A673 (cell line): ENCODE measurements at regions not wholly inside any gene's neighbourhood (a gene's known extent, or its start where the extent isn't known, plus 50 kb on each side); places are given as distances from the start of the nearest gene placed in this dataset.

Experiments used
- BruUV-seq: library from RNA; stranded (reverse); fragments of 400-500 nt; replicated peaks from 2 replicates; lab custom pipeline; 2021; lab: Mats Ljungman, UMichigan
- CTCF ChIA-PET: fragments of 300-600 bp; sonication (Branson Sonifier 250); formaldehyde crosslinking; loops from one replicate; lab custom pipeline; 2022; ENCODE audit warnings: antibody characterized with exemption; lab: Charles Lee
- POLR2A ChIA-PET: fragments of 300-600 bp; sonication (Branson Sonifier 250); formaldehyde crosslinking; loops from one replicate; lab custom pipeline; 2022; ENCODE audit warnings: antibody characterized with exemption; ENCODE audit not compliant: low non-redundant PET; lab: Charles Lee
- DNase-seq: peaks from one replicate; pipeline ENCODE4 v3.0.0-alpha.2; 2015; ENCODE audit warnings: low spot score
- H3K27ac ChIP-seq: fragments of 200-600 bp; sonication (generic); 2 replicates; pipeline ENCODE4 v1.5.1; 2016; ENCODE audit warnings: mixed run types, low read depth, mild to moderate bottlenecking, mixed read lengths, antibody characterized with exemption, low read length; ENCODE audit not compliant: poor library complexity, severe bottlenecking
- H3K27me3 ChIP-seq: fragments of 200-600 bp; sonication (generic); replicated peaks from 2 replicates; pipeline ENCODE4 v1.6.1; 2017; ENCODE audit warnings: mixed run types, low read depth, mild to moderate bottlenecking, mixed read lengths, antibody characterized with exemption, low read length; ENCODE audit not compliant: insufficient read depth, poor library complexity
- H3K36me3 ChIP-seq: fragments of 200-600 bp; sonication (generic); 2 replicates; pipeline ENCODE4 v1.6.1; 2016; ENCODE audit warnings: mixed run types, mild to moderate bottlenecking, mixed read lengths, antibody characterized with exemption, low read length; ENCODE audit not compliant: insufficient read depth, poor library complexity, severe bottlenecking
- H3K4me1 ChIP-seq: fragments of 200-600 bp; sonication (generic); 2 replicates; pipeline ENCODE4 v1.6.1; 2017; ENCODE audit warnings: mixed run types, mild to moderate bottlenecking, mixed read lengths, antibody characterized with exemption, low read length; ENCODE audit not compliant: insufficient read depth, poor library complexity, severe bottlenecking
- H3K4me3 ChIP-seq: fragments of 200-600 bp; sonication (generic); 2 replicates; pipeline ENCODE4 v1.5.1; 2016; ENCODE audit warnings: low read depth, mixed run types, mild to moderate bottlenecking, mixed read lengths, low read length; ENCODE audit not compliant: poor library complexity, severe bottlenecking
- H3K9me3 ChIP-seq: fragments of 200-600 bp; sonication (generic); 2 replicates; pipeline ENCODE4 v1.6.1; 2016; ENCODE audit warnings: mixed run types, low read depth, mild to moderate bottlenecking, mixed read lengths, antibody characterized with exemption, low read length; ENCODE audit not compliant: poor library complexity, severe bottlenecking
- CTCF ChIP-seq: fragments of 300-800, 200-600 bp; sonication (generic); conservative IDR thresholded peaks from 2 replicates; pipeline ENCODE4 v1.5.1; 2017; ENCODE audit warnings: low read depth, mild to moderate bottlenecking, antibody characterized with exemption, low read length, moderate library complexity, mixed read lengths
- EZH2 ChIP-seq: fragments of 200-600 bp; sonication (generic); IDR thresholded peaks from 2 replicates; pipeline ENCODE4 v1.6.1; 2017; ENCODE audit warnings: borderline replicate concordance, low read depth, mild to moderate bottlenecking, mixed read lengths, antibody characterized with exemption, low read length; ENCODE audit not compliant: poor library complexity, severe bottlenecking
- intact Hi-C: fragments of 100-400 bp; cut with micrococcal nuclease; formaldehyde crosslinking; loops from one replicate; pipeline ENCODE4 v1.10.0; 2022; ENCODE audit not compliant: unreplicated experiment

- no peaks in the 10 kb centered on the region for H3K36me3 ChIP-seq
- no peak for TF ChIP-seq EZH2
- no peak for TF ChIP-seq CTCF
- DNase-seq, result no peak
- H3K27ac ChIP-seq, result no peak overlapping the region
- ChIA-PET CTCF (no interaction called here), POLR2A (no interaction called here)
- intact Hi-C loops, result no loop called here
- peaks cover 13% of the 10 kb centered on the region for H3K9me3 ChIP-seq
- no peaks in the 10 kb centered on the region for H3K27me3 ChIP-seq
- no peak overlapping the region for H3K4me3 ChIP-seq
- no TSS peak for BruUV-seq
- H3K4me1 ChIP-seq, result no peaks in the 10 kb centered on the region
Measured at GRCh38 chr16:65779201-65779600, 587.3 kb upstream of the CDH5 start.

- no peak for DNase-seq
- BruUV-seq, result no TSS peak
- CTCF ChIA-PET, result no interaction called here
- TF ChIP-seq EZH2, result no peak
- no peak for TF ChIP-seq CTCF
- no peak overlapping the region for H3K4me3 ChIP-seq
- peaks cover 13% of the 10 kb centered on the region for H3K9me3 ChIP-seq
- no peaks in the 10 kb centered on the region for H3K4me1 ChIP-seq
- intact Hi-C loops, result no loop called here
- no peak overlapping the region for H3K27ac ChIP-seq
- no peaks in the 10 kb centered on the region for H3K27me3 ChIP-seq
- POLR2A ChIA-PET, result no interaction called here
- H3K36me3 ChIP-seq, result no peaks in the 10 kb centered on the region
Measured at GRCh38 chr16:65776639-65777183, 589.8 kb upstream of the CDH5 start.

- Histone ChIP-seq H3K4me3 (no peak overlapping the region), H3K27me3 (no peaks in the 10 kb centered on the region), H3K27ac (no peak overlapping the region), H3K36me3 (no peaks in the 10 kb centered on the region), H3K4me1 (no peaks in the 10 kb centered on the region), H3K9me3 (peaks cover 13% of the 10 kb centered on the region)
- BruUV-seq, result no TSS peak
- ChIA-PET CTCF (no interaction called here), POLR2A (no interaction called here)
- DNase-seq, result no peak
- TF ChIP-seq CTCF (no peak), EZH2 (no peak)
- intact Hi-C loops, result no loop called here
Measured at GRCh38 chr16:65775829-65776228, 590.7 kb upstream of the CDH5 start.
